ENCODE measurements at regions not wholly inside any gene's neighbourhood (a gene's known extent, or its start where the extent isn't known, plus 50 kb on each side); places are given as distances from the start of the nearest gene placed in this dataset.

DNA sequence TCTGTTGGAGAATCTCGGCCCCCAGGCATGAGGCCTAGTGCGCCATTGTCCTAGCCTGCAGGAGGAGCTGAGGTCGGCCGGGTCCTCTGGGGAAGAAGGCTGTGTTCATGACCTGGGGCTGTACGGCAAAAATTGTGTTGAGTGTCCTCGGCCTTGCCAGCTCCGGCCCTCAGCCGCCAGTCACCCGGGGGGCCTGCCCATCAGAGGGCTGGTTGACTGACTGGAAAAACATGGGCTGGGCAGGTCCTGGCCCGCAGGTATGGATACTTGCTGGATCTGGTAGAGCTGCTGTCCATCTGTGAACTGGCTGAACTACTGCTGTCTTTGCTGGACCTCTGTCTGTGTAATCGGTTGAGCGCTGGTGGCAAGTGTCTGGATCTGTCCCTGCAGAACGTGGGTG, 136.7 kb upstream of the GAS1 start:
- ATAC-seq (no peak), DNase-seq (no peak)
- Histone ChIP-seq H3K27ac (no peak overlapping the region), H3K36me3 (no peaks in the 10 kb centered on the region), H3K27me3 (peaks cover 0 to 6% (median 0%) of the 10 kb centered on the region in 7 donors), H3K4me3 (no peak overlapping the region), H3K9me3 (peaks cover 0 to 18% (median 4%) of the 10 kb centered on the region in 11 donors), H3K4me1 (peaks cover 5 to 42% (median 14%) of the 10 kb centered on the region in 9 donors)
- intact Hi-C loops (cut with DNase I), result loop anchor here in 2 of 10 donors (10.0 kb wide), 2 partner anchors 109 to 129 kb away; no protein-coding TSS in a partner anchor
- WGBS, 2 donors, result 97 to 98% methylated on average over 13 of the region's 13 CpGs
- TF ChIP-seq, protein P1, sequence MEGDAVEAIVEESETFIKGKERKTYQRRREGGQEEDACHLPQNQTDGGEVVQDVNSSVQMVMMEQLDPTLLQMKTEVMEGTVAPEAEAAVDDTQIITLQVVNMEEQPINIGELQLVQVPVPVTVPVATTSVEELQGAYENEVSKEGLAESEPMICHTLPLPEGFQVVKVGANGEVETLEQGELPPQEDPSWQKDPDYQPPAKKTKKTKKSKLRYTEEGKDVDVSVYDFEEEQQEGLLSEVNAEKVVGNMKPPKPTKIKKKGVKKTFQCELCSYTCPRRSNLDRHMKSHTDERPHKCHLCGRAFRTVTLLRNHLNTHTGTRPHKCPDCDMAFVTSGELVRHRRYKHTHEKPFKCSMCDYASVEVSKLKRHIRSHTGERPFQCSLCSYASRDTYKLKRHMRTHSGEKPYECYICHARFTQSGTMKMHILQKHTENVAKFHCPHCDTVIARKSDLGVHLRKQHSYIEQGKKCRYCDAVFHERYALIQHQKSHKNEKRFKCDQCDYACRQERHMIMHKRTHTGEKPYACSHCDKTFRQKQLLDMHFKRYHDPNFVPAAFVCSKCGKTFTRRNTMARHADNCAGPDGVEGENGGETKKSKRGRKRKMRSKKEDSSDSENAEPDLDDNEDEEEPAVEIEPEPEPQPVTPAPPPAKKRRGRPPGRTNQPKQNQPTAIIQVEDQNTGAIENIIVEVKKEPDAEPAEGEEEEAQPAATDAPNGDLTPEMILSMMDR (IDR thresholded peaks at IDR 0.05), result no peak

DNA sequence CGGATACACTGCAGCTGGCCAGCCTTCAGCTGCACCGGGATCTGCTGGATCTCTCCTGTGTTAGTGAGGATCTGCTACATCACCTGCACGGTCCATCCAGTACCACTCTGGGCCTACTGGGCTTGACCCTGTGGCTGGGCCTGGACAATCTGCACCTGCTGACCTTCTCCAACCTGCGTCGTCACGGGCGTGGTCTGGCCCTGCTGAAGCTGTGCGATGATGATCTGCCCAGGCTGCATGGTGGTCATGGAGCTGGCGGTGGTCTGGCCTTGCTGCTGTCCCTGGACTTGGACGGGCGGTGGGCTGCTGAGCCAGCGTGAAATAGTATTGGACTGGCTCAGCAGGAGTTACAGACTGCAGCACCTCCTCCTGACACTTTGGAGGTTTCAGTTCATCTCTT, 137.1 kb upstream of the GAS1 start:
- peaks cover 0 to 6% (median 0%) of the 10 kb centered on the region in 7 donors for H3K27me3 ChIP-seq
- H3K4me3 ChIP-seq, result no peak overlapping the region
- ATAC-seq, result no peak
- 95 to 98% methylated on average over 12 of the region's 12 CpGs for WGBS, 2 donors
- peaks cover 5 to 46% (median 19%) of the 10 kb centered on the region in 9 donors for H3K4me1 ChIP-seq
- H3K36me3 ChIP-seq, result no peaks in the 10 kb centered on the region
- TF ChIP-seq, protein P1 (IDR thresholded peaks at IDR 0.05), result no peak
- H3K9me3 ChIP-seq, result peaks cover 0 to 15% (median 4%) of the 10 kb centered on the region in 11 donors
- DNase-seq, result no peak
- H3K27ac ChIP-seq, result no peak overlapping the region
- intact Hi-C loops (cut with DNase I), result loop anchor here in 2 of 10 donors (10.0 kb wide), 2 partner anchors 110 to 130 kb away; no protein-coding TSS in a partner anchor

DNA sequence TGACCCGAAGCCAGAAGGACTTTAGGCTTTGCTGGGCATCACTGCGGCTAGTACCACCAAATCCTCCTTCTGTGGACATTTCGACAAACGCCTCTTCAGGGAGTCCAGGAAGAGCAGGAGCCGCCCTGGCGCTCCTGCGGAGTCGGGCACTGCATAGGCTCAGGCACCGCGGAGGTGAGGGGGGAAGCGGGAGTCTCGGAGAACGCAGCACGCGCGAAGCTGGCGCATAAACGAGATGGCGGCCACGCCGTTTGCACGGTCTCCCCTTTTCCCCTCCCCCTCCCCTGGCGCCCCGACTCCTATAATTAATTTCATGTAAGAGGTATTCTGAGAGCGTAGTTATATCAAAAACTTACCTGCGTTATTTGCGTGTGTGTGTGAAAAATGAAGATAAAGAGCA, 137.8 kb upstream of the GAS1 start:
- no peak for DNase-seq
- no peak overlapping the region for H3K4me3 ChIP-seq
- intact Hi-C loops (cut with DNase I), result loop anchor here in 2 of 10 donors (10.0 kb wide), 2 partner anchors 110 to 130 kb away; no protein-coding TSS in a partner anchor
- TF ChIP-seq, protein P1 (IDR thresholded peaks at IDR 0.05), result no peak
- WGBS, 2 donors, result 98% methylated on average over 27 of the region's 27 CpGs
- H3K27me3 ChIP-seq, result peaks cover 0 to 6% (median 0%) of the 10 kb centered on the region in 7 donors
- peaks cover 5 to 52% (median 22%) of the 10 kb centered on the region in 9 donors for H3K4me1 ChIP-seq
- H3K27ac ChIP-seq, result no peak overlapping the region
- peaks cover 0 to 10% (median 4%) of the 10 kb centered on the region in 11 donors for H3K9me3 ChIP-seq
- no peak for ATAC-seq
- H3K36me3 ChIP-seq, result no peaks in the 10 kb centered on the region

DNA sequence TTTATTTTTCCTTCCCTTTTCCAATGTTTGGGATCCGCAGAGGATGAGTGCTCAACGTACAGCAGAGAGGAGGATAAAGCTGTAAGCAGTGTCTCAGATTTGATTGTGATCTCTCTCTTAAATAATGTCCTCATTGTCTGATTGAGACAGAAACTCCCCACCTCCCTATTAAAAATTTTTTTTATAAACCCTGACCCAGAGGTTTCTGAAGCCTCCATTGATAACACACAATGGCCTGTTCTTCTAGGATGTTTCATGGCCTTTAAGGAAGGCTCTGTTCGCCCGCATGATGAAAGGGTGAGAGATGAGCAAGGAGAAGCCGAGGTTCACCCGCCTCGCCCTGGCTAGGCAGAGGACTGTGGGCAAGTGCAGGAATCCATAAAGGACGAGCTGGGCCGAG, 138.2 kb upstream of the GAS1 start:
- ATAC-seq (no peak), DNase-seq (no peak)
- Histone ChIP-seq H3K36me3 (no peaks in the 10 kb centered on the region), H3K4me3 (no peak overlapping the region), H3K9me3 (peaks cover 0 to 10% (median 4%) of the 10 kb centered on the region in 11 donors), H3K27me3 (peaks cover 0 to 6% (median 0%) of the 10 kb centered on the region in 7 donors), H3K4me1 (peaks cover 3 to 48% (median 22%) of the 10 kb centered on the region in 9 donors), H3K27ac (peak overlapping the region in 1 of 10 donors; percentile 62)
- 82 to 87% methylated on average over 9 of the region's 9 CpGs for WGBS, 2 donors
- intact Hi-C loops (cut with DNase I), result loop anchor here in 2 of 10 donors (10.0 kb wide), 2 partner anchors 111 to 131 kb away; no protein-coding TSS in a partner anchor
- TF ChIP-seq, protein P1 (IDR thresholded peaks at IDR 0.05), result no peak
